ENCODE measurements at regions not wholly inside any gene's neighbourhood (a gene's known extent, or its start where the extent isn't known, plus 50 kb on each side); places are given as distances from the start of the nearest gene placed in this dataset.

GRCh38 chr14:101627915-101628262, 66.6 kb downstream of the DIO3 start:
- no peaks in the 10 kb centered on the region for H3F3A ChIP-seq (replicated peaks; ENCODE audit: insufficient read depth)
- peak overlapping the region in 1 of 2 experiments; percentile 76; a peak in 2 of 4 replicates for H3K27ac ChIP-seq (ENCODE audit: low read depth in 2 of 2, low read length in 1 of 2)
- H3K36me3 ChIP-seq (replicated peaks in 1 of 2; ENCODE audit: control insufficient read depth in 1 of 2, insufficient read depth in 2 of 2, low read length in 1 of 2) = no peaks in the 10 kb centered on the region
- H3K9ac ChIP-seq = no peak overlapping the region
- H2AFZ ChIP-seq (ENCODE audit: low read depth) = no peak overlapping the region; the same call in 1 of the 2 replicates
- no peak for TF ChIP-seq RAD21 (IDR thresholded peaks at IDR 0.05; ENCODE audit: low read length)
- TF ChIP-seq MEF2A (IDR thresholded peaks at IDR 0.05; ENCODE audit: borderline replicate concordance, low read depth) = no peak
- TF ChIP-seq RFX5 (IDR thresholded peaks at IDR 0.05; ENCODE audit: low read length) = no peak
- no peak for TF ChIP-seq SMC3 (IDR thresholded peaks at IDR 0.05; ENCODE audit: low read depth, low read length)
- TF ChIP-seq TEAD4 (IDR thresholded peaks at IDR 0.05; ENCODE audit: borderline replicate concordance, insufficient read depth) = no peak
- no peak for TF ChIP-seq TAF1 (IDR thresholded peaks at IDR 0.05; ENCODE audit: borderline replicate concordance, low read depth, low read length)
- no peak for TF ChIP-seq NRF1 (IDR thresholded peaks at IDR 0.05; ENCODE audit: low read depth, low read length)
- TF ChIP-seq MAX (IDR thresholded peaks at IDR 0.05; ENCODE audit: low read depth) = no peak
- no peak for TF ChIP-seq YY1 (IDR thresholded peaks at IDR 0.05; ENCODE audit: low read depth)
- no peak for TF ChIP-seq RCOR1 (IDR thresholded peaks at IDR 0.05; ENCODE audit: low read length)
- TF ChIP-seq FOXM1 (IDR thresholded peaks at IDR 0.05; ENCODE audit: low read depth) = no peak
- no peak for TF ChIP-seq USF2 (IDR thresholded peaks at IDR 0.05; ENCODE audit: borderline replicate concordance, low read depth, low read length)
- TF ChIP-seq POLR2AphosphoS5 (IDR thresholded peaks at IDR 0.05; ENCODE audit: low read depth, low read length) = no peak
- no peak for TF ChIP-seq ZBTB33 (IDR thresholded peaks at IDR 0.05; ENCODE audit: borderline replicate concordance, low read depth)
- TF ChIP-seq REST (IDR thresholded peaks at IDR 0.05; ENCODE audit: low read depth, low read length) = no peak
- no peak for TF ChIP-seq RXRA (IDR thresholded peaks at IDR 0.05; ENCODE audit: borderline replicate concordance, low read depth)
- no peaks in the 10 kb centered on the region for H3K9me3 ChIP-seq
- WGBS (ENCODE audit: low lambda C conversion rate) = 67% methylated on average over 9 of the region's 16 CpGs
- no peaks in the 10 kb centered on the region for H3K79me2 ChIP-seq (ENCODE audit: insufficient read depth)
- peak; percentile 50 for DNase-seq
- no peaks in the 10 kb centered on the region; the same call in 1 of the 2 replicates for H3K27me3 ChIP-seq (ENCODE audit: insufficient read depth)
- H3K4me2 ChIP-seq = peak overlapping the region; percentile 37; the same call in 1 of the 2 replicates
- ChIA-PET CTCF (interaction anchor here (0.8 to 4.8 kb wide), 19 partner anchors 10 to 1243 kb away, joined by 3 to 42 read pairs (median 4); partner anchors contain the start of gene RTL1), POLR2A (interaction anchor here (1.0 to 1.6 kb wide), 3 partner anchors 44 to 726 kb away, joined by 3 to 4 read pairs (median 4); no protein-coding TSS in a partner anchor)
- no peaks in the 10 kb centered on the region for H4K20me1 ChIP-seq (ENCODE audit: insufficient read depth)
- H3K4me3 ChIP-seq (ENCODE audit: low read depth in 2 of 2, low read length in 1 of 2) = no peak overlapping the region
- no peaks in the 10 kb centered on the region for H3K9me2 ChIP-seq
- peaks cover 0 to 39% of the 10 kb centered on the region in 2 experiments; a peak in 2 of 4 replicates for H3K4me1 ChIP-seq (ENCODE audit: control insufficient read depth in 1 of 2, insufficient read depth in 2 of 2, low read depth in 1 of 2, low read length in 1 of 2)

Measured in SK-N-SH (cell line).